Stimulated activated CD4-positive, alpha-beta T cell treated with anti-CD3 and anti-CD28 coated beads, TNF-alpha, amount 100 ng/mL, for 24 hours (primary cell): ENCODE measurements at regions not wholly inside any gene's neighbourhood (a gene's known extent, or its start where the extent isn't known, plus 50 kb on each side); places are given as distances from the start of the nearest gene placed in this dataset.
"Not testable (repeated sequence)": the region's sequence is repeated elsewhere in the genome, so short reads cannot be mapped to it uniquely, and the experiment has no call there.

Experiments
- DNase-seq, 3 experiments: peaks; one replicate each; pipeline ENCODE4 v3.0.0-alpha.2; 2020; ENCODE audit warnings: low read depth in 3 of 3

- DNase-seq = no peak
These were observed 613.1 kb downstream of the SI start for GRCh38 chr3:164465172-164465571.

GRCh38 chr3:164460851-164461250 lies 617.4 kb downstream of the SI start:
- no peak for DNase-seq

GRCh38 chr3:164459521-164460151 lies 618.7 kb downstream of the SI start:
- no peak for DNase-seq

- DNase-seq = no peak
These were observed 619.3 kb downstream of the SI start for GRCh38 chr3:164458986-164459385.

- DNase-seq = no peak
These were observed 624.6 kb downstream of the SI start for GRCh38 chr3:164453714-164454113.

- no peak for DNase-seq
These were observed 625.6 kb downstream of the SI start for GRCh38 chr3:164452707-164453106.

GRCh38 chr3:164451072-164451910 lies 627.0 kb downstream of the SI start:
- no peak for DNase-seq

- no peak for DNase-seq
These were observed 627.9 kb downstream of the SI start for GRCh38 chr3:164450276-164450905.

GRCh38 chr3:164419220-164419619 lies 659.1 kb downstream of the SI start:
- DNase-seq = no peak

- DNase-seq = no peak
These were observed 659.9 kb downstream of the SI start for GRCh38 chr3:164418414-164418813.

GRCh38 chr3:164417955-164418354 lies 660.3 kb downstream of the SI start:
- DNase-seq = no peak

- no peak for DNase-seq
These were observed 661.6 kb downstream of the SI start for GRCh38 chr3:164416491-164417222.

GRCh38 chr3:164408326-164408725 lies 670.0 kb downstream of the SI start:
- DNase-seq = no peak

- no peak for DNase-seq
These were observed 671.2 kb downstream of the SI start for GRCh38 chr3:164407111-164407510.

- no peak for DNase-seq
These were observed 672.0 kb downstream of the SI start for GRCh38 chr3:164406281-164406680.

GRCh38 chr3:164401923-164402322 lies 676.4 kb downstream of the SI start:
- no peak for DNase-seq

- not testable (repeated sequence) for DNase-seq
These were observed 676.9 kb downstream of the SI start for GRCh38 chr3:164401440-164401839.

GRCh38 chr3:164397462-164397861 lies 680.8 kb downstream of the SI start:
- no peak for DNase-seq

- DNase-seq = no peak
These were observed 685.1 kb downstream of the SI start for GRCh38 chr3:164393171-164393570.

GRCh38 chr3:164390046-164390445 lies 688.2 kb downstream of the SI start:
- no peak for DNase-seq

- DNase-seq = no peak
These were observed 691.1 kb downstream of the SI start for GRCh38 chr3:164387236-164387635.

- DNase-seq = no peak
These were observed 698.1 kb downstream of the SI start for GRCh38 chr3:164380156-164380555.
